AG08396 (cell line): ENCODE measurements at regions not wholly inside any gene's neighbourhood (a gene's known extent, or its start where the extent isn't known, plus 50 kb on each side); places are given as distances from the start of the nearest gene placed in this dataset.
"Not testable (repeated sequence)": the region's sequence is repeated elsewhere in the genome, so short reads cannot be mapped to it uniquely, and the experiment has no call there.

Experiments used
- DNase-seq: peaks from one replicate; pipeline ENCODE4 v3.0.0; 2012; ENCODE audit warnings: low spot score, mixed read lengths

- not testable (repeated sequence) for DNase-seq
Measured at GRCh38 chr6:133795051-133795450, 93.9 kb upstream of the TCF21 start.

GRCh38 chr6:133796235-133796634 lies 92.7 kb upstream of the TCF21 start:
- DNase-seq: no peak

- no peak for DNase-seq
Measured at GRCh38 chr6:133799043-133799442, 89.9 kb upstream of the TCF21 start.

- DNase-seq: no peak
Measured at GRCh38 chr6:133802861-133803260, 86.1 kb upstream of the TCF21 start.

- DNase-seq: no peak
Measured at GRCh38 chr6:133804265-133804664, 84.6 kb upstream of the TCF21 start.

- DNase-seq: no peak
Measured at GRCh38 chr6:133805876-133806275, 83.0 kb upstream of the TCF21 start.

GRCh38 chr6:133806382-133807140 lies 82.4 kb upstream of the TCF21 start:
- no peak for DNase-seq

GRCh38 chr6:133807501-133807900 lies 81.4 kb upstream of the TCF21 start:
- DNase-seq: no peak

GRCh38 chr6:133809406-133809805 lies 79.5 kb upstream of the TCF21 start:
- no peak for DNase-seq

GRCh38 chr6:133811557-133811956 lies 77.4 kb upstream of the TCF21 start:
- no peak for DNase-seq

GRCh38 chr6:133812446-133812845 lies 76.5 kb upstream of the TCF21 start:
- not testable (repeated sequence) for DNase-seq

GRCh38 chr6:133814238-133814637 lies 74.7 kb upstream of the TCF21 start:
- DNase-seq: no peak

GRCh38 chr6:133814797-133815196 lies 74.1 kb upstream of the TCF21 start:
- no peak for DNase-seq

GRCh38 chr6:133815313-133815712 lies 73.6 kb upstream of the TCF21 start:
- DNase-seq: no peak

- no peak for DNase-seq
Measured at GRCh38 chr6:133816171-133816570, 72.7 kb upstream of the TCF21 start.

GRCh38 chr6:133817460-133818047 lies 71.4 kb upstream of the TCF21 start:
- no peak for DNase-seq

- no peak for DNase-seq
Measured at GRCh38 chr6:133818320-133818719, 70.6 kb upstream of the TCF21 start.

- no peak for DNase-seq
Measured at GRCh38 chr6:133820208-133820607, 68.7 kb upstream of the TCF21 start.

- DNase-seq: no peak
Measured at GRCh38 chr6:133827766-133828165, 61.1 kb upstream of the TCF21 start.

- no peak for DNase-seq
Measured at GRCh38 chr6:133833949-133834359, 55.0 kb upstream of the TCF21 start.

- DNase-seq: no peak
Measured at GRCh38 chr6:133834472-133835170, 54.3 kb upstream of the TCF21 start.

GRCh38 chr6:133835901-133836300 lies 53.0 kb upstream of the TCF21 start:
- DNase-seq: no peak

- no peak for DNase-seq
Measured at GRCh38 chr6:133837801-133838349, 51.0 kb upstream of the TCF21 start.
